Breast epithelium (tissue), 4 donors: ENCODE measurements at regions not wholly inside any gene's neighbourhood (a gene's known extent, or its start where the extent isn't known, plus 50 kb on each side); places are given as distances from the start of the nearest gene placed in this dataset.
A peak's percentile ranks its signal among the peaks of the same experiment; 100 is the strongest.

Experiments used
- DNase-seq, 2 donors: peaks; one replicate each; pipeline ENCODE4 v3.0.0-alpha.2; 2019; ENCODE audit warnings: low spot score in 2 of 2
- H3K27ac ChIP-seq, 2 donors: fragments of 200-600 bp; sonication (generic) in 1 of 2; one replicate each; pipeline ENCODE4 v1.5.1; 2016 to 2019; ENCODE audit warnings: mild to moderate bottlenecking in 1 of 2
- H3K27me3 ChIP-seq, 2 donors: fragments of 200-600 bp; sonication (generic) in 1 of 2; one replicate each; pipeline versions ENCODE4 v1.5.1 to v1.6.0; 2017 to 2019; ENCODE audit warnings: control low read depth in 1 of 2, mild to moderate bottlenecking in 1 of 2
- H3K36me3 ChIP-seq: fragments of 200-600 bp; one replicate; pipeline ENCODE4 v1.5.1; 2019
- H3K4me1 ChIP-seq, 2 donors: fragments of 200-600 bp; sonication (generic); one replicate each; pipeline ENCODE4 v1.5.1; 2016 to 2019; ENCODE audit warnings: control low read depth in 1 of 2
- H3K4me3 ChIP-seq, 3 donors: fragments of 200-600 bp; sonication (generic); 1 replicate in 2 of 3; 2 replicates in 1 of 3; pipeline ENCODE4 v1.5.1; 2016 to 2019; ENCODE audit warnings: mild to moderate bottlenecking in 3 of 3, moderate library complexity in 2 of 3
- H3K9me3 ChIP-seq, 2 donors: fragments of 200-600 bp; sonication (generic) in 1 of 2; one replicate each; pipeline ENCODE4 v1.5.1; 2016 to 2019; ENCODE audit warnings: control low read depth in 1 of 2
- POLR2A ChIP-seq: fragments of 450-650 bp; IDR thresholded peaks from one replicate; pipeline ENCODE4 v1.6.1; 2016; ENCODE audit warnings: antibody characterized with exemption, mild to moderate bottlenecking, moderate library complexity
- POLR2AphosphoS5 ChIP-seq, 3 donors: sonication (generic); formaldehyde crosslinking; IDR thresholded peaks; one replicate each; pipeline ENCODE4 v1.6.1; 2017; ENCODE audit warnings: antibody characterized with exemption in 3 of 3
- intact Hi-C: fragments of 100-400 bp; cut with DNase I; formaldehyde crosslinking; loops from one replicate; pipeline ENCODE4 v1.15.1; 2023; ENCODE audit warnings: low total_unique reads
- TF ChIP-seq, protein P1 (sequence below), 3 donors: fragments of 450-650 bp; IDR thresholded peaks; one replicate each; pipeline ENCODE4 v1.5.1; 2016 to 2017; ENCODE audit warnings: antibody characterized with exemption in 3 of 3, mild to moderate bottlenecking in 3 of 3, moderate library complexity in 3 of 3

DNA sequence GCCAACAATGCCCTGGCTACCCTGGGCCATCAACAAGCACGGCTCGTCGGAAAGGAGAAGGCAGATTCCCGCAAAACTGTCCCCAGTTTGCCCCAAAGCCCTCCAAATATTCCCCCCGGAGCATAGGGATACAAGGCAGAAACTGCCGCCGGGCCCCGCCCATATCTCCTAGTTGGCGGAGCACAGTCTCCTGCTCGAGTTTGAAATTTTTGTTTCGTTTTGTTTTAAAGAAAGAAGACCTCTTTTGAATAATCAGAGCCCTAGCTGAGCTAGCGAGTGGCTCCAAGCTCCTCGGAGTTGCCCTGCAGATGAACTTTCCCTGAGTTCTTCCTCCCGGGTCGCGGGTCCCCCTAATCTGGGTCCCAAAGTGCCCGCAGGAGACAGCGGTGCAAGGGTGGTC lies 138.1 kb upstream of the ZIC3 start:
- Histone ChIP-seq H3K9me3 (no peaks in the 10 kb centered on the region), H3K4me3 (peak overlapping the region; percentile 43 to 72 (median 46)), H3K27ac (no peak overlapping the region), H3K27me3 (peaks cover 11 to 92% of the 10 kb centered on the region in 2 donors), H3K36me3 (no peaks in the 10 kb centered on the region), H3K4me1 (no peaks in the 10 kb centered on the region)
- no peak for DNase-seq
- intact Hi-C loops = no loop called here
- TF ChIP-seq, protein P1, sequence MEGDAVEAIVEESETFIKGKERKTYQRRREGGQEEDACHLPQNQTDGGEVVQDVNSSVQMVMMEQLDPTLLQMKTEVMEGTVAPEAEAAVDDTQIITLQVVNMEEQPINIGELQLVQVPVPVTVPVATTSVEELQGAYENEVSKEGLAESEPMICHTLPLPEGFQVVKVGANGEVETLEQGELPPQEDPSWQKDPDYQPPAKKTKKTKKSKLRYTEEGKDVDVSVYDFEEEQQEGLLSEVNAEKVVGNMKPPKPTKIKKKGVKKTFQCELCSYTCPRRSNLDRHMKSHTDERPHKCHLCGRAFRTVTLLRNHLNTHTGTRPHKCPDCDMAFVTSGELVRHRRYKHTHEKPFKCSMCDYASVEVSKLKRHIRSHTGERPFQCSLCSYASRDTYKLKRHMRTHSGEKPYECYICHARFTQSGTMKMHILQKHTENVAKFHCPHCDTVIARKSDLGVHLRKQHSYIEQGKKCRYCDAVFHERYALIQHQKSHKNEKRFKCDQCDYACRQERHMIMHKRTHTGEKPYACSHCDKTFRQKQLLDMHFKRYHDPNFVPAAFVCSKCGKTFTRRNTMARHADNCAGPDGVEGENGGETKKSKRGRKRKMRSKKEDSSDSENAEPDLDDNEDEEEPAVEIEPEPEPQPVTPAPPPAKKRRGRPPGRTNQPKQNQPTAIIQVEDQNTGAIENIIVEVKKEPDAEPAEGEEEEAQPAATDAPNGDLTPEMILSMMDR (IDR thresholded peaks at IDR 0.05) = no peak
- TF ChIP-seq POLR2AphosphoS5 (IDR thresholded peaks at IDR 0.05) (no peak), POLR2A (no peak)

DNA sequence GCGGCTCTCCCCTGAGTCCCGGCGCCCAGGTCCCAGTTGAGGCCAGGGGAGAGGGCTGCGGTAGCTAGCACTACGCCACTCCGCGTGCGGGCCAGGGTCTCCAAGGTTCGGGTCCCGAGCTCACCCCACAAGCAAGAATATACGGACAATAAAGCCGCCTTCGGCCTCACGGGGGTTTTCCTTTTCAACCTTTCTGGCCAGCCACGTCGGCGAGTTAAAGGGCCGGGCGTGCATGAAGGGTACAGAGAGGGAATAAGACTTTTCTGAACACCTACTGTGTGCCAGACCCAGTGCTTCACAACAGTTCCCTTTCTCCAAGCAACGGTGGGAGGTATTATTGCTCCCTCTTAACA lies 138.5 kb upstream of the ZIC3 start:
- Histone ChIP-seq H3K36me3 (no peaks in the 10 kb centered on the region), H3K27me3 (peaks cover 11 to 94% of the 10 kb centered on the region in 2 donors), H3K9me3 (no peaks in the 10 kb centered on the region), H3K4me1 (no peaks in the 10 kb centered on the region), H3K27ac (no peak overlapping the region), H3K4me3 (peak overlapping the region; percentile 43 to 72 (median 46))
- no peak for DNase-seq
- TF ChIP-seq, protein P1 (IDR thresholded peaks at IDR 0.05) = no peak
- TF ChIP-seq POLR2AphosphoS5 (IDR thresholded peaks at IDR 0.05) (no peak), POLR2A (no peak)
- intact Hi-C loops = no loop called here

DNA sequence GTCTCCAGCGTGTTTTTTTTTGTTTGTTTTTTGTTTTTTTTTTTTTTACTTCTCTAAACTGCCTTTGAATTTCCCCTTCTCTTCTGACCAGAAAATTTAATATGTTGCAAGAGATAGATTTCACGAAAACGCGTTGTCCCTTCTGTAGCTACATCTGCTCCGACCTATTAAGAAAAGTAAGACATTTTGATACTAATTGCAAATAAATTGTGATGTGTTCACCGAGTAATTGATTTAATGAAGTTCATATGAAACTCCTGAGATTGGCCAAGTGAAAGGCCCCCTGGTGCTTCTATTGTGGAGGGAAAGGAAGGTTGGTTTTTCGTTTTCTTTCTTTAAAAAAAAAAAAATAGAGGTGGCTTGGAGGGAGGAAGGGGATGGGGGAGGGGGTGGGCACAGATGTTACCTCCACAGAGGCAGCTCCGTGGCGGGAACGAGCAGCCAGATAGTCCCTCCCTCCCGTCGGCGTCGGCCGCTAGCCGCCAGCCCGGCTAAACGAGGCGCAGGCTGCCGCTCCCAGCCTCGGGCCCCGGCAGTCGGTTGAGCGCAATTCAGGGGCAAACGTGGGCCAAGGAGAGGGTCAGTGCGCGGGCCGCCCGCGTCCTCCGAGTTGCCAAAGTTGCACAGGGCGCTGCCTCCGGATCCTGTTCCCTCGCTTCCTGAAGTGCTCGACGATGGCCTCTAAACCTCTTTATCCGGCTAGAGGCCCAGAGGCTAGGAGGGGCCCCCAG lies 139.1 kb upstream of the ZIC3 start:
- Histone ChIP-seq H3K27ac (no peak overlapping the region), H3K4me3 (peak overlapping the region in 2 of 3 donors; percentile 43 to 72), H3K9me3 (no peaks in the 10 kb centered on the region), H3K27me3 (peaks cover 11 to 95% of the 10 kb centered on the region in 2 donors), H3K4me1 (no peaks in the 10 kb centered on the region), H3K36me3 (no peaks in the 10 kb centered on the region)
- intact Hi-C loops = no loop called here
- DNase-seq = no peak
- TF ChIP-seq, protein P1 (IDR thresholded peaks at IDR 0.05) = no peak
- TF ChIP-seq POLR2A = no peak
- no peak for TF ChIP-seq POLR2AphosphoS5 (IDR thresholded peaks at IDR 0.05)

DNA sequence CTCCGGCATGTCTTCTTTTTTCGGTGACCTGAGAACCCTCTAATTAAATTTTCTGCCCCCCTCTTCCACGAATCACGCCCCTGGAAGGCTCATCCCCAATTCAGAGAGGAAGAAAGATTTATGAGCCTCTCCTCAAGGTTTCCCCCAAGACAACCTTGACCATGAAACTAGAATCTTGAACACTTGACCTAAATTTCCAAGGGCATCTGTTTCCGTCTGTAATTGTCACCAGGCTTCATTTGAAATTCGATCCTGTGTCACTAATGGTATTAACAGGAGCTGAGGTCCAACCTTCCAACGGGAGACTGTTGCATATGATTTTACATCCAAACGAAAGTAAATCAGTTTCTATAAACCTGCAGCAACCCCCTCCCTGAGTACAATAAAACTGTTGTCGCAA lies 139.9 kb upstream of the ZIC3 start:
- TF ChIP-seq POLR2AphosphoS5 (IDR thresholded peaks at IDR 0.05) (no peak), POLR2A (no peak)
- TF ChIP-seq, protein P1 (IDR thresholded peaks at IDR 0.05) = no peak
- H3K27ac ChIP-seq = no peak overlapping the region
- DNase-seq = no peak
- intact Hi-C loops = no loop called here
- no peaks in the 10 kb centered on the region for H3K36me3 ChIP-seq
- H3K9me3 ChIP-seq = no peaks in the 10 kb centered on the region
- H3K4me1 ChIP-seq = no peaks in the 10 kb centered on the region
- peaks cover 11 to 96% of the 10 kb centered on the region in 2 donors for H3K27me3 ChIP-seq
- H3K4me3 ChIP-seq = no peak overlapping the region

DNA sequence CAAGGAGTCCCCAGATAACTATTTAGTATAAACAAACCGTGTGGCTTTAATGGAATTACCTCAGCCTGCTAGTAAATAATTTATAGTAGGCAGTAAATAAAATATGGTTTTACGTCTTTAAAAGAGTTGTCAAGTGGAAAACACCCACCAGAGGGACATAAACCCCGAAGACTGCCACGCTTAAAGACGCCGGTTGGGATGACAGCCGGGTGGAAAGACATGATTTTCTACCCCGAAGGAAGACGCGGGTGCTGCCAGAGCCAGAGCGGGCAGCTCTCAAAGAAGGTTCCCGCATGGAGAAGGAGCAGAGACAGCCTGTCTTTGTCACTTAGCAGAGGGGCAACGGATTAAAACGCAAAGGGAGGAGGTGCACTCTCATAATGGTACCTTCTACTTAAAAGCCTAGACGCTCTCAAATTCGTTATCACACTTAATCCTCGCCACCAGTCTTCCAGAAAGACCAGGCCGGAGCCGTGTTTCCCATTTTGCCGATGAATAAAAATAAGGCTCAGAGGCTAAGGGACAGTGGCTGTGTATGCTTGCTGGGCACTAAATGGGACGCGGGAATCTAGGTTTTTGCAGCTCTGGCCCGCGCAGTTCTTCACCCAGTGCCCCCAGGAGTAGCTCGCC lies 140.5 kb upstream of the ZIC3 start:
- DNase-seq = no peak
- Histone ChIP-seq H3K4me3 (no peak overlapping the region), H3K36me3 (no peaks in the 10 kb centered on the region), H3K9me3 (no peaks in the 10 kb centered on the region), H3K27ac (no peak overlapping the region), H3K27me3 (peaks cover 11 to 98% of the 10 kb centered on the region in 2 donors), H3K4me1 (no peaks in the 10 kb centered on the region)
- intact Hi-C loops = no loop called here
- no peak for TF ChIP-seq POLR2AphosphoS5 (IDR thresholded peaks at IDR 0.05)
- TF ChIP-seq POLR2A = no peak
- TF ChIP-seq, protein P1 (IDR thresholded peaks at IDR 0.05) = no peak
